HUES48 (cell line): ENCODE measurements at regions not wholly inside any gene's neighbourhood (a gene's known extent, or its start where the extent isn't known, plus 50 kb on each side); places are given as distances from the start of the nearest gene placed in this dataset.

Source experiments
- H3K27ac ChIP-seq: one replicate; pipeline ENCODE4 v1.7.0; 2013; ENCODE audit warnings: low read depth, low read length, inconsistent platforms
- H3K27me3 ChIP-seq: 2 replicates; pipeline ENCODE4 v1.6.1; 2013; ENCODE audit warnings: mild to moderate bottlenecking, low read length; ENCODE audit not compliant: control insufficient read depth, insufficient read depth
- H3K36me3 ChIP-seq: 2 replicates; pipeline ENCODE4 v1.6.1; 2013; ENCODE audit warnings: low read length; ENCODE audit not compliant: control insufficient read depth, insufficient read depth
- H3K4me1 ChIP-seq: 2 replicates; pipeline ENCODE4 v1.6.1; 2013; ENCODE audit warnings: mild to moderate bottlenecking, low read length; ENCODE audit not compliant: control insufficient read depth, insufficient read depth
- H3K4me3 ChIP-seq: 2 replicates; pipeline ENCODE4 v1.5.1; 2013; ENCODE audit warnings: mild to moderate bottlenecking, low read depth, low read length
- H3K9ac ChIP-seq: 2 replicates; pipeline ENCODE4 v1.6.1; 2013; ENCODE audit warnings: mild to moderate bottlenecking, low read depth, low read length, moderate library complexity
- H3K9me3 ChIP-seq: 2 replicates; pipeline ENCODE4 v1.6.1; 2013; ENCODE audit warnings: low read length; ENCODE audit not compliant: control insufficient read depth, insufficient read depth

DNA sequence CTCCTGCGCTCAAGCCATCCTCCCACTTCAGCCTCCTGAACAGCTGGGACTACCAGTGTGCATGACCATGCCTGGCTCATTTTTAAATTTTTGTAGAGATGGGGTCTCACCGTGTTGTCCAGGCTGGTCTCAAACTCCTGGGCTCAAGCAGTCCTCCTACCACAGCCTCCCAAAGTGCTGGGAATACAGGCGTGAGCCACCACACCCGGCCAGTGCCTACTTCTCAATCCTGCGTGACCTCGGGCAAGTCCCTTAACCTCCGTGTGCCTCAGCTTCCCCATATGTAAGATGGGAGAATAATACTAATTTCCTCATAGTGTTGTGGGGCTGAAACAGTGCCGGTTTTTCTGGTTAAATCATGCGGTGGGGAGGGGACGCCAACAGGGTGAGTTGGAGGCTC is 143.5 kb upstream of the CIBAR2 start:
- Histone ChIP-seq H3K27ac (no peak overlapping the region), H3K9me3 (no peaks in the 10 kb centered on the region), H3K27me3 (no peaks in the 10 kb centered on the region), H3K36me3 (no peaks in the 10 kb centered on the region), H3K4me3 (no peak overlapping the region), H3K9ac (no peak overlapping the region), H3K4me1 (peaks cover 3% of the 10 kb centered on the region; the same call in 1 of the 2 replicates)

DNA sequence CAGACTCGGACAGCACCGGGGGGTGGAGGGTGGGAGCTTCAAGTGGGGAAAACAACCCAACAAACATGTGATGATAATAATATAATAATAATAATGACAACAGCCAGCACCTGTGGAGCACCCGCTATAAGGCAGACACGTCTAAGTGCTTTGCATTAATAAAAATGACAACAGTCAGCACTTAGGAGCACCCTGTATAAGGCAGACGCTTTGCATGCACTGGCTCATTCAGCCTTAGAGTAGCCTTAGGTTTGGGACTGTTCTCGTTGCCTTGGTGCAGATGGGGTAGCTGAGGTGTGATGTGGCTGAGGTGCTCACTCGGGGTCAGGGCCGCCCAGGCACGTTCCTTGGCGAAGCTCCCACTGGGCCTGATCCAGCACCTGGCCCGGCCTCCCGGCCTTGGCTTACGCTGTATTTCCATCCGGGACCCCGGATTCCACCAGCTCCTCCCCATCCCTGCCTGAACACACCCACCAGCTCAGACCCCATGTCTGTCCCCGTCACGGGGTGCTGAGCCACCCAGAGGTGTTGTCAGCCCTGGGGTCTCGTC is 144.0 kb upstream of the CIBAR2 start:
- Histone ChIP-seq H3K27me3 (no peaks in the 10 kb centered on the region), H3K36me3 (no peaks in the 10 kb centered on the region), H3K27ac (no peak overlapping the region), H3K4me3 (no peak overlapping the region), H3K9ac (no peak overlapping the region), H3K4me1 (peaks cover 3% of the 10 kb centered on the region; the same call in 1 of the 2 replicates), H3K9me3 (no peaks in the 10 kb centered on the region)

DNA sequence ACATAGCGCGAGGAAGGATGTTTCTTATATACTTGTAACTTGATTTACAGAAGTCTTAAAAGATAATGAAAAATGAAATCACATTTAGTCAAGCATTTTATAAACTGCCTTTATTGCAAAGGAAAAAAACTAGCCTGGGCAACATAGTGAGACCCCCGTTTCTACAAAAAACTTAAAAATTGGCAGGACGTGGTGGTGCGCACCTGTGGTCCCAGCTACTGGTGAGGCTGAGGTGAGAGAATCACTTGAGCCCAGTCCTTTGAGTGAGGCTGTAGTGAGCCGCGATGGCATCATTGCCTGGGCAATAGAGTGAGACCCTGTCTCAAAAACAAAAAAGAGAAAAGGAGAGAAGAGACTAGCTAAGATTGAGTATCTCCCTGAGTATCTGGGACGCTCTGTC is 145.2 kb upstream of the CIBAR2 start:
- Histone ChIP-seq H3K27ac (no peak overlapping the region), H3K27me3 (no peaks in the 10 kb centered on the region), H3K36me3 (no peaks in the 10 kb centered on the region), H3K9ac (no peak overlapping the region), H3K4me1 (peaks cover 3% of the 10 kb centered on the region; the same call in 1 of the 2 replicates), H3K4me3 (no peak overlapping the region), H3K9me3 (no peaks in the 10 kb centered on the region)

DNA sequence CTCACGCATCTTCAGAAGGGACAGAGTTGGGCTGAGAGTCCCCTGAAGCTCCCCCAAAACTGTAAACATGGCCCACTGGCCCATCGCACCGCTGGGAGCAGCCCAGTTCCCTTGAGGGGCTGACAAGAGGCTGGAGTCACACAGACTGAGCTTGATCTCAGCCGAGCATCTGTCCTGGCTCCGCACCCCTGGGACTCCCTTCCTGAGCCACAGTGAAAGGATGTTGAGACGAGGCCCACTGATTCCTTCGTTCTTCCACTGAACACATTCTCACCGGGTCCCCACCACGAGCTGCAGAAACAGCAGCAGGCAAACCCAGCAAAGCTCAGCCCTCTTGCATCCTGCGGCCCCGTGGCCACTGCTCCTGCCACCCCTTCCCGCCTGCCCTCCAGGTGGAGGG is 145.9 kb upstream of the CIBAR2 start:
- Histone ChIP-seq H3K9ac (no peak overlapping the region), H3K4me1 (peaks cover 3% of the 10 kb centered on the region; the same call in 1 of the 2 replicates), H3K27me3 (no peaks in the 10 kb centered on the region), H3K9me3 (no peaks in the 10 kb centered on the region), H3K36me3 (no peaks in the 10 kb centered on the region), H3K27ac (no peak overlapping the region), H3K4me3 (no peak overlapping the region)

DNA sequence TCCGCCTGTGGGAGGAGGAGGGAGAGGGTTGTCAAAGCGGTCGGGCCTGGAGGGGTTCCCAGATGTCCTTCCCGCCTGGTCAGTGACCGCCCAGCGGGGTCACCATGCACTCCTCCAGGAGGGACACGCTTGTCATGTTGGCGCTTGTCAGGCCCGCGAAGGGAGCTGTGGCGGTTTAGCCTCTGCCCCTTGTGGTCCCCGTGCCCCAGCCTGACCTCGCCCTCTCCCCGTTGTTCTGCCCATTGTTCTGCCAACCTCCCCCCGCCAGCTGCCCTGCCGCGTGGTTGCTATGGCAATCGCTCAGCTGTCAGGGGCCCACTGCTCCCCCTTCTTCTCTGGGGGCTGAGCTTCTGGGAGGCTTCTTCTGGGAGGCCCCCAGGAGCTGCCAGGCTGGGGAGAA is 146.4 kb upstream of the CIBAR2 start:
- no peaks in the 10 kb centered on the region for H3K4me1 ChIP-seq
- no peak overlapping the region for H3K27ac ChIP-seq
- no peaks in the 10 kb centered on the region for H3K27me3 ChIP-seq
- no peak overlapping the region for H3K4me3 ChIP-seq
- no peak overlapping the region for H3K9ac ChIP-seq
- H3K36me3 ChIP-seq: no peaks in the 10 kb centered on the region
- no peaks in the 10 kb centered on the region for H3K9me3 ChIP-seq

- H3K27me3 ChIP-seq: no peaks in the 10 kb centered on the region
- H3K4me3 ChIP-seq: no peak overlapping the region
- H3K9ac ChIP-seq: no peak overlapping the region
- no peaks in the 10 kb centered on the region for H3K9me3 ChIP-seq
- no peaks in the 10 kb centered on the region for H3K36me3 ChIP-seq
- H3K4me1 ChIP-seq: no peaks in the 10 kb centered on the region
- no peak overlapping the region for H3K27ac ChIP-seq
Measured at GRCh38 chr16:85259115-85259831, 147.0 kb upstream of the CIBAR2 start.

GRCh38 chr16:85259832-85260167 is 147.5 kb upstream of the CIBAR2 start:
- Histone ChIP-seq H3K36me3 (no peaks in the 10 kb centered on the region), H3K27me3 (no peaks in the 10 kb centered on the region), H3K9me3 (no peaks in the 10 kb centered on the region), H3K4me3 (no peak overlapping the region), H3K4me1 (no peaks in the 10 kb centered on the region), H3K27ac (no peak overlapping the region), H3K9ac (no peak overlapping the region)

DNA sequence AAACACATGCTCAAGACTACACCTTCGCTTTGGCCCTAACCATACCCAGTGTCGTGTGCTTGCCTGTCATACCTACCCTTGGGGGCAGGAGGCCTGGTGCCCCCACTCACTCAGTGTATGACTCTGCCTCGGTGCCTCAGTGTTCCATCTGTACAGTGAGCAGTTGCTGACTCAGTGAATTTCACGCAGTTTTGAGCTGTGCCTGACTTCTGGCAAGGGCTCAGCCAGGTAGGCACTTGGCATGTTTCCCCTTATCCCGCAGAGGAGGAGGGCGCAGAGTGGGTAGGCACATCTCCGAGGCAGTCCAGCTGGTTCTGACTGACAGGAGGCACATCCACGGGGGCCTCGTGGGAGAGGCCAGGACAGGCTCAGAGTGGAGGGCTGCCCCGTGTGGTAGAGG is 148.9 kb upstream of the CIBAR2 start:
- no peaks in the 10 kb centered on the region for H3K27me3 ChIP-seq
- no peaks in the 10 kb centered on the region for H3K9me3 ChIP-seq
- no peak overlapping the region for H3K9ac ChIP-seq
- H3K27ac ChIP-seq: no peak overlapping the region
- H3K4me1 ChIP-seq: no peaks in the 10 kb centered on the region
- no peaks in the 10 kb centered on the region for H3K36me3 ChIP-seq
- H3K4me3 ChIP-seq: no peak overlapping the region

DNA sequence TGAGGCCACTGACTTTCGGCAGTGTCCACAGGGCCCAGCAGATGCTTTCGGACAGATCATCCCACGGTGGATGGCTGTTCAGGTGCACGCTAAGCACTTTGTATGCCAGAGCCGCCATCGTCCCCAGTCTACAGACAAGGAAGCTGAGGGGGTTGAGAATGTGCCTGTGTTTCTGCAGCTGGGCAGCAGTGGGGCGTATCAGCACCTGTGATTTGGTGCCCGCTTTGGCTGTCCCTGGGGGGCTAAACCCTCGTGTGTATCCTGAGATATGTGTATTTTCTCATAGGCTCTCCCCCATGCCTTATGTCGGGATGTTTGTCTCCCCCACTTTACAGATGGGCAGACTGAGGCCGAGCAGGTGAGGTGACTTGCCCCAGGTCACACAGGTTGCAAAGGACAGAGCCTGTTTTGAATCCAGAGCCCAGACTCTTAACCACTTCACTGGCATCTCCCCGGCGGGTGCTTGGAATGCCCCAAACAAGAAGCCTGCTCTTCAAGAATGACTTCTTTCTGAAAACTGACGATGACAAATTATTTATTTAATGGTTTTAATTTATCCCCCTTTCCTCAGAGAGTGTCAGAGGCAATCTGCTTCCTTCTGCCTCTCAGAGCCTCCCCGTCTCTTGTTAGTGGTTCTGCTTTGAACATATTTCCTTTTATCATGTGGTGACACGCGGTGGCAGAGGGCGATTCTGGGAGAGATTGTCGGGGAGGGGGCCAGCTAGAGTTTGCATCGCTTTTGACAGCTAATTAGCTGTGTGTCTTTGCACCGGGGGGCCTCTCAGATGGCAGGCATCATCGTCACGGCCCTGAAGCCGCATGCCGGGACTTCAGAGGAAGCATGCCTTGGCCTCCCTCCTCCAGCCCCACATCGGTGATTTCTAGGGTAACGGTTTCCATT is 149.6 kb upstream of the CIBAR2 start:
- no peaks in the 10 kb centered on the region for H3K27me3 ChIP-seq
- H3K27ac ChIP-seq: no peak overlapping the region
- no peaks in the 10 kb centered on the region for H3K4me1 ChIP-seq
- H3K9ac ChIP-seq: no peak overlapping the region
- no peaks in the 10 kb centered on the region for H3K9me3 ChIP-seq
- no peaks in the 10 kb centered on the region for H3K36me3 ChIP-seq
- no peak overlapping the region for H3K4me3 ChIP-seq

- H3K27me3 ChIP-seq: no peaks in the 10 kb centered on the region
- no peak overlapping the region for H3K4me3 ChIP-seq
Measured at GRCh38 chr16:85262558-85263238, 150.4 kb upstream of the CIBAR2 start.

GRCh38 chr16:85263239-85263585 is 150.9 kb upstream of the CIBAR2 start:
- Histone ChIP-seq H3K36me3 (no peaks in the 10 kb centered on the region), H3K4me1 (no peaks in the 10 kb centered on the region), H3K27me3 (no peaks in the 10 kb centered on the region), H3K4me3 (no peak overlapping the region), H3K9ac (no peak overlapping the region), H3K27ac (no peak overlapping the region), H3K9me3 (no peaks in the 10 kb centered on the region)

More at GRCh38 chr16:85262558-85263238, 150.4 kb upstream of the CIBAR2 start:
- Histone ChIP-seq H3K36me3 (no peaks in the 10 kb centered on the region), H3K27ac (no peak overlapping the region), H3K9me3 (no peaks in the 10 kb centered on the region), H3K9ac (no peak overlapping the region), H3K4me1 (no peaks in the 10 kb centered on the region)
